Upper lobe of left lung (tissue), 4 donors: ENCODE measurements at regions not wholly inside any gene's neighbourhood (a gene's known extent, or its start where the extent isn't known, plus 50 kb on each side); places are given as distances from the start of the nearest gene placed in this dataset.

Experiments
- CTCF ChIP-seq, 6 experiments: fragments of 450-650 bp in 4 of 6; fragments of 200-600 bp in 2 of 6; sonication (generic) in 2 of 6; IDR thresholded peaks; one replicate each; pipeline ENCODE4 v1.5.1; 2016 to 2019; ENCODE audit warnings: antibody characterized with exemption in 6 of 6
- EP300 ChIP-seq, 4 donors: sonication (generic); formaldehyde crosslinking; IDR thresholded peaks; one replicate each; pipeline ENCODE4 v1.5.1; 2017; ENCODE audit warnings: antibody characterized with exemption in 4 of 4, control low read depth in 2 of 4
- POLR2A ChIP-seq, 4 donors: fragments of 450-650 bp; IDR thresholded peaks; one replicate each; pipeline ENCODE4 v1.5.1; 2016 to 2017; ENCODE audit warnings: antibody characterized with exemption in 4 of 4, mild to moderate bottlenecking in 2 of 4
- POLR2AphosphoS5 ChIP-seq, 2 donors: sonication (generic); formaldehyde crosslinking; IDR thresholded peaks; one replicate each; pipeline ENCODE4 v1.5.1; 2017; ENCODE audit warnings: antibody characterized with exemption in 2 of 2

GRCh38 chr18:46313521-46313920 lies 209.3 kb downstream of the HAUS1 start:
- TF ChIP-seq POLR2A (IDR thresholded peaks at IDR 0.05) (no peak), CTCF (IDR thresholded peaks at IDR 0.05) (no peak), POLR2AphosphoS5 (IDR thresholded peaks at IDR 0.05) (no peak), EP300 (IDR thresholded peaks at IDR 0.05) (no peak)
